GM12878 (cell line): ENCODE measurements at regions not wholly inside any gene's neighbourhood (a gene's known extent, or its start where the extent isn't known, plus 50 kb on each side); places are given as distances from the start of the nearest gene placed in this dataset.

Source experiments
- ATAC-seq: fragments of 200-7000 bp; cut with Tn5 transposase; 3 replicates; pipeline ENCODE4 v1.9.1; 2020; ENCODE audit warnings: mild to moderate bottlenecking, moderate library complexity
- BruUV-seq: library from RNA; stranded (reverse); fragments of 400-500 nt; replicated peaks from 2 replicates; lab custom pipeline; 2021; lab: Mats Ljungman, UMichigan
- CTCF ChIA-PET: fragments of 300-600 bp; sonication (Branson Sonifier 250); formaldehyde crosslinking; extraction: SDS; loops from one replicate; lab custom pipeline; 2021; ENCODE audit warnings: inconsistent platforms; lab: Yijun Ruan, JAX
- POLR2A ChIA-PET: fragments of 350-600 bp; formaldehyde crosslinking; extraction: SDS; loops from one replicate; lab custom pipeline; 2021; ENCODE audit warnings: inconsistent platforms; lab: Charles Lee
- RAD21 ChIA-PET: fragments of 300-600 bp; sonication (Branson Sonifier 250); formaldehyde crosslinking; loops from one replicate; lab custom pipeline; 2023; ENCODE audit warnings: antibody characterized with exemption; ENCODE audit not compliant: unreplicated experiment; lab: Charles Lee
- SMC1A ChIA-PET: fragments of 300-600 bp; sonication (Branson Sonifier 250); formaldehyde crosslinking; loops from one replicate; lab custom pipeline; 2023; ENCODE audit not compliant: unreplicated experiment, uncharacterized antibody; lab: Charles Lee
- DNase-seq: peaks from one replicate; pipeline ENCODE4 v3.0.0-alpha.2; 2011; ENCODE audit warnings: low read depth, low spot score
- FAIRE-seq: peaks from 3 replicates; lab custom pipeline; 2011; peaks lifted over from hg19 to GRCh38; lab: Jason Lieb, UNC
- H2AFZ ChIP-seq: 2 replicates; pipeline ENCODE4 v1.6.0; 2011; ENCODE audit warnings: low read depth, low read length, control low read depth; ENCODE audit not compliant: control insufficient read depth
- H3K27ac ChIP-seq: 2 replicates; pipeline ENCODE4 v1.5.1; 2011; ENCODE audit warnings: control low read depth; ENCODE audit not compliant: control insufficient read depth, insufficient read depth
- H3K27me3 ChIP-seq, 2 experiments: replicated peaks in 1 of 2; 2 replicates each; pipeline versions ENCODE4 v1.6.0 to v1.6.1; 2011; ENCODE audit warnings: low read length in 1 of 2; ENCODE audit not compliant: control insufficient read depth in 2 of 2, insufficient read depth in 2 of 2
- H3K36me3 ChIP-seq, 2 experiments: 2 replicates each; pipeline ENCODE4 v1.5.1; 2011; ENCODE audit warnings: low read length in 1 of 2; ENCODE audit not compliant: control insufficient read depth in 2 of 2, insufficient read depth in 2 of 2
- H3K4me1 ChIP-seq: 2 replicates; pipeline ENCODE4 v1.6.1; 2011; ENCODE audit warnings: mild to moderate bottlenecking, low read length, moderate library complexity, mixed read lengths; ENCODE audit not compliant: control insufficient read depth, insufficient read depth
- H3K4me2 ChIP-seq: 2 replicates; pipeline ENCODE4 v1.6.0; 2011; ENCODE audit warnings: control low read depth; ENCODE audit not compliant: control insufficient read depth, insufficient read depth
- H3K4me3 ChIP-seq: fragments of 200-600 bp; sonication (generic); 2 replicates; pipeline ENCODE4 v1.5.1; 2016
- H3K79me2 ChIP-seq: 2 replicates; pipeline ENCODE4 v1.6.0; 2011; ENCODE audit warnings: low read length; ENCODE audit not compliant: control insufficient read depth, insufficient read depth
- H3K9ac ChIP-seq: 2 replicates; pipeline ENCODE4 v1.8.0; 2011; ENCODE audit warnings: low read length, control low read depth, mixed read lengths; ENCODE audit not compliant: control insufficient read depth, insufficient read depth
- H3K9me3 ChIP-seq: replicated peaks from 3 replicates; pipeline ENCODE4 v1.5.1; 2011; ENCODE audit warnings: mild to moderate bottlenecking, low read length; ENCODE audit not compliant: control insufficient read depth, insufficient read depth
- H4K20me1 ChIP-seq: 2 replicates; pipeline ENCODE4 v1.6.0; 2011; ENCODE audit not compliant: control insufficient read depth, insufficient read depth
- BACH1 ChIP-seq: fragments of 450-650 bp; IDR thresholded peaks from 2 replicates; pipeline ENCODE4 v1.6.1; 2017; ENCODE audit warnings: mild to moderate bottlenecking, borderline replicate concordance
- CEBPB ChIP-seq, 2 experiments: fragments of 150-350 bp in 1 of 2; IDR thresholded peaks; 2 replicates each; pipeline ENCODE4 v1.6.1; 2012 to 2014; ENCODE audit warnings: low read depth in 2 of 2, low read length in 2 of 2, borderline replicate concordance in 1 of 2, inconsistent platforms in 1 of 2
- SMAD5 ChIP-seq: IDR thresholded peaks from 2 replicates; pipeline ENCODE4 v1.6.1; 2016; ENCODE audit warnings: antibody characterized with exemption, low read depth
- SREBF2 ChIP-seq: IDR thresholded peaks from 2 replicates; pipeline ENCODE4 v1.6.1; 2012; ENCODE audit warnings: mild to moderate bottlenecking, low read length
- WGBS: methylation state at CpG from one replicate; pipeline ENCODE4 v1.1.6; 2016; ENCODE audit warnings: low lambda C conversion rate; ENCODE audit not compliant: insufficient replicate concordance, insufficient coverage; ENCODE audit errors: missing lambda C conversion rate; 5-methylcytosine and 5-hydroxymethylcytosine counted together
- in situ Hi-C: fragments of 300-500 bp; cut with MboI; formaldehyde crosslinking; loops from 9 replicates; pipeline ENCODE4 v1.14.3; 2018; ENCODE audit warnings: mixed read lengths
- intact Hi-C: fragments of 100-400 bp; cut with micrococcal nuclease; formaldehyde crosslinking; loops from one replicate; pipeline ENCODE4 v1.14.2; 2022; ENCODE audit not compliant: unreplicated experiment
- TF ChIP-seq, protein P1 (sequence below): fragments of 150-350 bp; IDR thresholded peaks from 2 replicates; pipeline ENCODE4 v1.6.1; 2016; ENCODE audit warnings: low read depth, low read length
- TF ChIP-seq, protein P2 (sequence below): IDR thresholded peaks from 2 replicates; pipeline ENCODE4 v1.6.1; 2012; ENCODE audit warnings: mild to moderate bottlenecking, low read depth, low read length

DNA sequence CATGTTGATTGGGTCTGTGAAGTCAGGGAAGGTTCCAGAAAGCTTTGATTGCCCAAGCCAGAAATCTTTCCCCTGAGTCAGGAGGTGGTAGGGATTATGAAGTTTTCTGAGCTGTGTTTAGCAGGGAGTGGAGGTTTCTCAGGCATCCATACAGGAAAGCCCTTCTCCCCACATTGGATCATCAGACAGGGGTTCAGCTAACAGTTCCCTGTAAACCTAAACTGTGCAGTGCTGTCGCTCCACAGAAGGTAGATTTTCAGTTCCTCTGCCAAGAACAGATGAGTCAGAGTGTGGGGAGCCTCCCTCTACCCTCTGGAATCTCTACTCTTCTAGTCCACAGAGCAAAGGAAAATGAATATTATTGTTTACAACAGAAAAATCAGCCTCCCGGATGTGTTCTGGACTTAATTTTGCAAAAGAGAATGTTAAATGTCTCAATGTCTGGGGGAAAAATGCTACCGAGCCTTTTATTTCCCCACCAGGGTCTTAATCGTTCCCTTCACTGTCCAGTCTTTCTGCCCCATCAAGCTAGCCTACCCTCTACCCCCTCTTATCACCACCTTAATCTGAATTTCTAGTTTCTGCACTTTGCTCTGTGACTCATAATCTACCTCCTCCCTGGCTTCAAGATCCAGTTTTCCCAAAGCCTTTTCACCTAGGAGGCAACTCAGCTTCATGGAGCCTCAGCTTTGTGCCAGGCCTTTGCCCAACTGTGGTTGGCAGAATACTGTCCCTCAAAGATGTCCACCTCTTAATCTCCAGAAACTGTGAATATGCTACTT, 355.6 kb downstream of the PRDM2 start:
- Histone ChIP-seq H3K4me1 (no peaks in the 10 kb centered on the region), H2AFZ (no peak overlapping the region), H4K20me1 (no peaks in the 10 kb centered on the region), H3K9me3 (no peaks in the 10 kb centered on the region), H3K27ac (no peak overlapping the region), H3K27me3 (no peaks in the 10 kb centered on the region; a peak in 1 of 4 replicates), H3K4me2 (no peak overlapping the region), H3K36me3 (no peaks in the 10 kb centered on the region), H3K4me3 (no peak overlapping the region), H3K79me2 (no peaks in the 10 kb centered on the region), H3K9ac (no peak overlapping the region)
- DNase-seq (no peak), ATAC-seq (no peak), FAIRE-seq (no peak)
- 34% methylated on average over 4 of the region's 4 CpGs for WGBS
- ChIA-PET RAD21 (no interaction called here), POLR2A (no interaction called here), SMC1A (no interaction called here), CTCF (no interaction called here)
- no TSS peak for BruUV-seq
- in situ Hi-C loops (no loop called here), intact Hi-C loops (no loop called here)
- no peak for TF ChIP-seq BACH1

DNA sequence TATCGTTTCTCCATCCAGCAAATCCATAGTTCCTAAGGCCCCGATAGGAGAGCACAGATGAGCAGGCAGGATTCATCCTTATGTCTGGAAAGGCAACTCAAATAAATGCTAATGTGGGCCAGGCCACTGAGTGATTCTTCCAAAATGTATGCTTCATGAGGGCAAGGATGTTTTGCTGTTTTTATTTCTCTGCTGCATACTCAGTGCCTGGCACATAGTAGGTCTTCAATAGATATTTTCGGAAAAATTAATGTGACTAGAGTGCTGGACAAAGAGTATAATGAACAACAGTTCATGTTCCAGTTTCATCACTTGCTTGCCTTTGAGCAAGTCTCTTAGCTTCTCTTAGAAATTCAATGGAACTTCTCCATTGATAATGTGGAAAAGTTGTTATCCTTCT, 357.7 kb downstream of the PRDM2 start:
- no peaks in the 10 kb centered on the region; a peak in 1 of 4 replicates for H3K27me3 ChIP-seq
- in situ Hi-C loops, result no loop called here
- no peak for FAIRE-seq
- TF ChIP-seq, protein P1, sequence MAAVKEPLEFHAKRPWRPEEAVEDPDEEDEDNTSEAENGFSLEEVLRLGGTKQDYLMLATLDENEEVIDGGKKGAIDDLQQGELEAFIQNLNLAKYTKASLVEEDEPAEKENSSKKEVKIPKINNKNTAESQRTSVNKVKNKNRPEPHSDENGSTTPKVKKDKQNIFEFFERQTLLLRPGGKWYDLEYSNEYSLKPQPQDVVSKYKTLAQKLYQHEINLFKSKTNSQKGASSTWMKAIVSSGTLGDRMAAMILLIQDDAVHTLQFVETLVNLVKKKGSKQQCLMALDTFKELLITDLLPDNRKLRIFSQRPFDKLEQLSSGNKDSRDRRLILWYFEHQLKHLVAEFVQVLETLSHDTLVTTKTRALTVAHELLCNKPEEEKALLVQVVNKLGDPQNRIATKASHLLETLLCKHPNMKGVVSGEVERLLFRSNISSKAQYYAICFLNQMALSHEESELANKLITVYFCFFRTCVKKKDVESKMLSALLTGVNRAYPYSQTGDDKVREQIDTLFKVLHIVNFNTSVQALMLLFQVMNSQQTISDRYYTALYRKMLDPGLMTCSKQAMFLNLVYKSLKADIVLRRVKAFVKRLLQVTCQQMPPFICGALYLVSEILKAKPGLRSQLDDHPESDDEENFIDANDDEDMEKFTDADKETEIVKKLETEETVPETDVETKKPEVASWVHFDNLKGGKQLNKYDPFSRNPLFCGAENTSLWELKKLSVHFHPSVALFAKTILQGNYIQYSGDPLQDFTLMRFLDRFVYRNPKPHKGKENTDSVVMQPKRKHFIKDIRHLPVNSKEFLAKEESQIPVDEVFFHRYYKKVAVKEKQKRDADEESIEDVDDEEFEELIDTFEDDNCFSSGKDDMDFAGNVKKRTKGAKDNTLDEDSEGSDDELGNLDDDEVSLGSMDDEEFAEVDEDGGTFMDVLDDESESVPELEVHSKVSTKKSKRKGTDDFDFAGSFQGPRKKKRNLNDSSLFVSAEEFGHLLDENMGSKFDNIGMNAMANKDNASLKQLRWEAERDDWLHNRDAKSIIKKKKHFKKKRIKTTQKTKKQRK, result no peak
- no peak for TF ChIP-seq SMAD5
- no peak for TF ChIP-seq SREBF2
- no peak for TF ChIP-seq CEBPB (IDR thresholded peaks at IDR 0.05; ENCODE audit: borderline replicate concordance in 1 of 2, low read depth in 2 of 2, low read length in 2 of 2)
- TF ChIP-seq, protein P2, sequence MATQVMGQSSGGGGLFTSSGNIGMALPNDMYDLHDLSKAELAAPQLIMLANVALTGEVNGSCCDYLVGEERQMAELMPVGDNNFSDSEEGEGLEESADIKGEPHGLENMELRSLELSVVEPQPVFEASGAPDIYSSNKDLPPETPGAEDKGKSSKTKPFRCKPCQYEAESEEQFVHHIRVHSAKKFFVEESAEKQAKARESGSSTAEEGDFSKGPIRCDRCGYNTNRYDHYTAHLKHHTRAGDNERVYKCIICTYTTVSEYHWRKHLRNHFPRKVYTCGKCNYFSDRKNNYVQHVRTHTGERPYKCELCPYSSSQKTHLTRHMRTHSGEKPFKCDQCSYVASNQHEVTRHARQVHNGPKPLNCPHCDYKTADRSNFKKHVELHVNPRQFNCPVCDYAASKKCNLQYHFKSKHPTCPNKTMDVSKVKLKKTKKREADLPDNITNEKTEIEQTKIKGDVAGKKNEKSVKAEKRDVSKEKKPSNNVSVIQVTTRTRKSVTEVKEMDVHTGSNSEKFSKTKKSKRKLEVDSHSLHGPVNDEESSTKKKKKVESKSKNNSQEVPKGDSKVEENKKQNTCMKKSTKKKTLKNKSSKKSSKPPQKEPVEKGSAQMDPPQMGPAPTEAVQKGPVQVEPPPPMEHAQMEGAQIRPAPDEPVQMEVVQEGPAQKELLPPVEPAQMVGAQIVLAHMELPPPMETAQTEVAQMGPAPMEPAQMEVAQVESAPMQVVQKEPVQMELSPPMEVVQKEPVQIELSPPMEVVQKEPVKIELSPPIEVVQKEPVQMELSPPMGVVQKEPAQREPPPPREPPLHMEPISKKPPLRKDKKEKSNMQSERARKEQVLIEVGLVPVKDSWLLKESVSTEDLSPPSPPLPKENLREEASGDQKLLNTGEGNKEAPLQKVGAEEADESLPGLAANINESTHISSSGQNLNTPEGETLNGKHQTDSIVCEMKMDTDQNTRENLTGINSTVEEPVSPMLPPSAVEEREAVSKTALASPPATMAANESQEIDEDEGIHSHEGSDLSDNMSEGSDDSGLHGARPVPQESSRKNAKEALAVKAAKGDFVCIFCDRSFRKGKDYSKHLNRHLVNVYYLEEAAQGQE, result no peak

More for the DNA sequence above, 357.7 kb downstream of the PRDM2 start:
- no TSS peak for BruUV-seq
- POLR2A ChIA-PET, result no interaction called here
- H2AFZ ChIP-seq, result no peak overlapping the region
- no peak overlapping the region for H3K4me2 ChIP-seq
- H3K4me1 ChIP-seq, result no peaks in the 10 kb centered on the region
- RAD21 ChIA-PET, result no interaction called here
- ATAC-seq (no peak), DNase-seq (no peak)
- SMC1A ChIA-PET, result no interaction called here
- H3K36me3 ChIP-seq, result no peaks in the 10 kb centered on the region
- H3K9me3 ChIP-seq, result no peaks in the 10 kb centered on the region
- no peak overlapping the region for H3K9ac ChIP-seq
- 16% methylated on average over 3 of the region's 3 CpGs for WGBS
- no peaks in the 10 kb centered on the region for H3K79me2 ChIP-seq
- H4K20me1 ChIP-seq, result no peaks in the 10 kb centered on the region
- intact Hi-C loops, result no loop called here
- no peak overlapping the region for H3K4me3 ChIP-seq
- CTCF ChIA-PET, result no interaction called here
- H3K27ac ChIP-seq, result no peak overlapping the region
